ENCODE measurements at regions not wholly inside any gene's neighbourhood (a gene's known extent, or its start where the extent isn't known, plus 50 kb on each side); places are given as distances from the start of the nearest gene placed in this dataset.

GRCh38 chr14:58836303-58836974, 198.7 kb downstream of the DACT1 start:
- H3K27me3 ChIP-seq (ENCODE audit: insufficient read depth, low read length) = peaks cover 6% of the 10 kb centered on the region
- no peaks in the 10 kb centered on the region for H3K36me3 ChIP-seq (ENCODE audit: insufficient read depth, low read length)
- no peaks in the 10 kb centered on the region for H3K9me3 ChIP-seq (ENCODE audit: low read length)
- H3K4me3 ChIP-seq (ENCODE audit: low read length) = no peak overlapping the region
- no peaks in the 10 kb centered on the region for H3K4me1 ChIP-seq (ENCODE audit: insufficient read depth, low read length)
- H2AFZ ChIP-seq (ENCODE audit: low read depth, low read length) = no peak overlapping the region

GRCh38 chr14:58839233-58839632, 201.5 kb downstream of the DACT1 start:
- Histone ChIP-seq H3K4me3 (ENCODE audit: low read length) (no peak overlapping the region), H3K27me3 (ENCODE audit: insufficient read depth, low read length) (no peaks in the 10 kb centered on the region), H3K9me3 (ENCODE audit: low read length) (no peaks in the 10 kb centered on the region), H2AFZ (ENCODE audit: low read depth, low read length) (no peak overlapping the region), H3K4me1 (ENCODE audit: insufficient read depth, low read length) (no peaks in the 10 kb centered on the region), H3K36me3 (ENCODE audit: insufficient read depth, low read length) (no peaks in the 10 kb centered on the region)

- Histone ChIP-seq H3K4me1 (ENCODE audit: insufficient read depth, low read length) (peaks cover 3% of the 10 kb centered on the region), H3K27me3 (ENCODE audit: insufficient read depth, low read length) (no peaks in the 10 kb centered on the region), H2AFZ (ENCODE audit: low read depth, low read length) (no peak overlapping the region), H3K36me3 (ENCODE audit: insufficient read depth, low read length) (no peaks in the 10 kb centered on the region), H3K9me3 (ENCODE audit: low read length) (no peaks in the 10 kb centered on the region), H3K4me3 (ENCODE audit: low read length) (no peak overlapping the region)
These were observed 206.8 kb downstream of the DACT1 start for GRCh38 chr14:58844544-58844943.

- Histone ChIP-seq H3K27me3 (ENCODE audit: insufficient read depth, low read length) (no peaks in the 10 kb centered on the region), H3K36me3 (ENCODE audit: insufficient read depth, low read length) (no peaks in the 10 kb centered on the region), H2AFZ (ENCODE audit: low read depth, low read length) (no peak overlapping the region), H3K9me3 (ENCODE audit: low read length) (no peaks in the 10 kb centered on the region), H3K4me1 (ENCODE audit: insufficient read depth, low read length) (peaks cover 3% of the 10 kb centered on the region), H3K4me3 (ENCODE audit: low read length) (no peak overlapping the region)
These were observed 209.1 kb downstream of the DACT1 start for GRCh38 chr14:58846682-58847465.

GRCh38 chr14:58848365-58848764, 210.6 kb downstream of the DACT1 start:
- Histone ChIP-seq H3K4me3 (ENCODE audit: low read length) (no peak overlapping the region), H3K9me3 (ENCODE audit: low read length) (no peaks in the 10 kb centered on the region), H2AFZ (ENCODE audit: low read depth, low read length) (no peak overlapping the region), H3K4me1 (ENCODE audit: insufficient read depth, low read length) (peaks cover 3% of the 10 kb centered on the region), H3K27me3 (ENCODE audit: insufficient read depth, low read length) (no peaks in the 10 kb centered on the region), H3K36me3 (ENCODE audit: insufficient read depth, low read length) (no peaks in the 10 kb centered on the region)

GRCh38 chr14:58849601-58850000, 211.8 kb downstream of the DACT1 start:
- H3K9me3 ChIP-seq (ENCODE audit: low read length) = no peaks in the 10 kb centered on the region
- no peaks in the 10 kb centered on the region for H3K36me3 ChIP-seq (ENCODE audit: insufficient read depth, low read length)
- H3K27me3 ChIP-seq (ENCODE audit: insufficient read depth, low read length) = no peaks in the 10 kb centered on the region
- no peak overlapping the region for H3K4me3 ChIP-seq (ENCODE audit: low read length)
- peaks cover 3% of the 10 kb centered on the region for H3K4me1 ChIP-seq (ENCODE audit: insufficient read depth, low read length)
- no peak overlapping the region for H2AFZ ChIP-seq (ENCODE audit: low read depth, low read length)

GRCh38 chr14:58850011-58850410, 212.2 kb downstream of the DACT1 start:
- H3K27me3 ChIP-seq (ENCODE audit: insufficient read depth, low read length) = no peaks in the 10 kb centered on the region
- no peak overlapping the region for H3K4me3 ChIP-seq (ENCODE audit: low read length)
- no peaks in the 10 kb centered on the region for H3K9me3 ChIP-seq (ENCODE audit: low read length)
- peaks cover 3% of the 10 kb centered on the region for H3K4me1 ChIP-seq (ENCODE audit: insufficient read depth, low read length)
- H3K36me3 ChIP-seq (ENCODE audit: insufficient read depth, low read length) = no peaks in the 10 kb centered on the region
- no peak overlapping the region for H2AFZ ChIP-seq (ENCODE audit: low read depth, low read length)

- no peaks in the 10 kb centered on the region for H3K4me1 ChIP-seq (ENCODE audit: insufficient read depth, low read length)
- H3K9me3 ChIP-seq (ENCODE audit: low read length) = no peaks in the 10 kb centered on the region
- H2AFZ ChIP-seq (ENCODE audit: low read depth, low read length) = no peak overlapping the region
- no peaks in the 10 kb centered on the region for H3K36me3 ChIP-seq (ENCODE audit: insufficient read depth, low read length)
- H3K27me3 ChIP-seq (ENCODE audit: insufficient read depth, low read length) = no peaks in the 10 kb centered on the region
- no peak overlapping the region for H3K4me3 ChIP-seq (ENCODE audit: low read length)
These were observed 223.8 kb downstream of the DACT1 start for GRCh38 chr14:58861586-58861985.

- no peaks in the 10 kb centered on the region for H3K9me3 ChIP-seq (ENCODE audit: low read length)
These were observed 224.8 kb downstream of the DACT1 start for GRCh38 chr14:58862416-58863160.

GRCh38 chr14:58863661-58864345, 226.0 kb downstream of the DACT1 start:
- Histone ChIP-seq H3K4me3 (ENCODE audit: low read length) (no peak overlapping the region), H3K4me1 (ENCODE audit: insufficient read depth, low read length) (no peaks in the 10 kb centered on the region), H3K9me3 (ENCODE audit: low read length) (no peaks in the 10 kb centered on the region), H3K36me3 (ENCODE audit: insufficient read depth, low read length) (no peaks in the 10 kb centered on the region), H2AFZ (ENCODE audit: low read depth, low read length) (no peak overlapping the region), H3K27me3 (ENCODE audit: insufficient read depth, low read length) (no peaks in the 10 kb centered on the region)

More at GRCh38 chr14:58862416-58863160, 224.8 kb downstream of the DACT1 start:
- H3K36me3 ChIP-seq (ENCODE audit: insufficient read depth, low read length) = no peaks in the 10 kb centered on the region
- no peaks in the 10 kb centered on the region for H3K27me3 ChIP-seq (ENCODE audit: insufficient read depth, low read length)
- H3K4me1 ChIP-seq (ENCODE audit: insufficient read depth, low read length) = no peaks in the 10 kb centered on the region
- H2AFZ ChIP-seq (ENCODE audit: low read depth, low read length) = no peak overlapping the region
- H3K4me3 ChIP-seq (ENCODE audit: low read length) = no peak overlapping the region

GRCh38 chr14:58864751-58865513, 227.2 kb downstream of the DACT1 start:
- Histone ChIP-seq H3K4me3 (ENCODE audit: low read length) (no peak overlapping the region), H3K36me3 (ENCODE audit: insufficient read depth, low read length) (no peaks in the 10 kb centered on the region), H3K9me3 (ENCODE audit: low read length) (no peaks in the 10 kb centered on the region), H2AFZ (ENCODE audit: low read depth, low read length) (no peak overlapping the region), H3K27me3 (ENCODE audit: insufficient read depth, low read length) (no peaks in the 10 kb centered on the region), H3K4me1 (ENCODE audit: insufficient read depth, low read length) (no peaks in the 10 kb centered on the region)

- no peak overlapping the region for H2AFZ ChIP-seq (ENCODE audit: low read depth, low read length)
- H3K4me1 ChIP-seq (ENCODE audit: insufficient read depth, low read length) = no peaks in the 10 kb centered on the region
These were observed 227.9 kb downstream of the DACT1 start for GRCh38 chr14:58865514-58866281.

More at GRCh38 chr14:58865514-58866281, 227.9 kb downstream of the DACT1 start:
- Histone ChIP-seq H3K27me3 (ENCODE audit: insufficient read depth, low read length) (no peaks in the 10 kb centered on the region), H3K4me3 (ENCODE audit: low read length) (no peak overlapping the region), H3K36me3 (ENCODE audit: insufficient read depth, low read length) (no peaks in the 10 kb centered on the region), H3K9me3 (ENCODE audit: low read length) (no peaks in the 10 kb centered on the region)

Measured in neuron (in vitro differentiated cells).